Activated B cell treated with CpG ODN at 0.5 μM for 24 hours (primary cell): ENCODE measurements at regions not wholly inside any gene's neighbourhood (a gene's known extent, or its start where the extent isn't known, plus 50 kb on each side); places are given as distances from the start of the nearest gene placed in this dataset.

Experiments
- ATAC-seq: fragments of 200-7000 bp; cut with Tn5 transposase; one replicate; pipeline ENCODE4 v1.10.0; 2021; ENCODE audit warnings: low read depth, mild to moderate bottlenecking, moderate library complexity
- CTCF ChIA-PET: fragments of 350-600 bp; sonication (Branson Sonifier 250); formaldehyde crosslinking; loops from one replicate; lab custom pipeline; 2021; ENCODE audit warnings: antibody characterized with exemption; lab: Charles Lee
- POLR2A ChIA-PET: fragments of 350-600 bp; sonication (Branson Sonifier 250); formaldehyde crosslinking; loops from one replicate; lab custom pipeline; 2021; ENCODE audit warnings: antibody characterized with exemption; lab: Charles Lee
- DNase-seq: peaks from one replicate; pipeline ENCODE4 v3.0.0; 2022
- H3K27ac Mint-ChIP-seq: one replicate; pipeline ENCODE4 v1.8.0; 2020; ENCODE audit warnings: mixed read lengths
- H3K27me3 Mint-ChIP-seq: one replicate; pipeline ENCODE4 v1.8.0; 2021; ENCODE audit warnings: mixed read lengths
- H3K36me3 Mint-ChIP-seq: one replicate; pipeline ENCODE4 v1.8.0; 2021; ENCODE audit warnings: low read depth, mixed read lengths
- H3K4me1 Mint-ChIP-seq: one replicate; pipeline ENCODE4 v1.8.0; 2021; ENCODE audit warnings: mixed read lengths
- H3K4me3 Mint-ChIP-seq: one replicate; pipeline ENCODE4 v1.8.0; 2020; ENCODE audit warnings: mild to moderate bottlenecking, mixed read lengths
- H3K9me3 Mint-ChIP-seq: one replicate; pipeline ENCODE4 v1.8.0; 2020; ENCODE audit warnings: mixed read lengths
- intact Hi-C: fragments of 100-400 bp; cut with micrococcal nuclease; formaldehyde crosslinking; loops from one replicate; pipeline ENCODE4 v1.15.1; 2024
- TF ChIP-seq, protein P1 (sequence below): fragments of 200-600 bp; IDR thresholded peaks from one replicate; pipeline ENCODE4 v1.8.0; 2022; ENCODE audit warnings: antibody characterized with exemption, mild to moderate bottlenecking

DNA sequence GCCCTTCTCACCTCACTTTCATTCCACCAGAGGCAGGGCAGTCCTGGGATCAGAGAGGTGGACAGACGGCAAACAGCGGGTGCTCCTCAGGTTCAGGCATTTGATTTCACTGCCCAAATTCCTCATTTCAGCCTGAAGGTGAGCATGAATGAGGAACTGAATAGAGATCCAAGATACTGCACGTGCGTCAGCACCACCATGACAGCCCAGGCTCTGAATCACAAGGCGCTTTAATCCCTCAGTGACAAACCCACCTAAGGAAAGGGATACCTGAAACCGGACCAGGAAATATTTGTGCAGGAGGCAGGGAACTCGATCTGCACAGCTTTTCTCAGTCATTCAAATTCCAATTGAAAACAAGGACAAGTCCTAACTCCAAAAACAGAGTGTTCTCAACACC, 174.8 kb upstream of the HEY2 start:
- Mint-ChIP-seq H3K27me3 (peaks cover 8% of the 10 kb centered on the region), H3K4me1 (no peaks in the 10 kb centered on the region), H3K27ac (no peak overlapping the region), H3K4me3 (no peak overlapping the region), H3K9me3 (no peaks in the 10 kb centered on the region), H3K36me3 (no peaks in the 10 kb centered on the region)
- intact Hi-C loops, result no loop called here
- ATAC-seq (no peak), DNase-seq (no peak)
- TF ChIP-seq, protein P1, sequence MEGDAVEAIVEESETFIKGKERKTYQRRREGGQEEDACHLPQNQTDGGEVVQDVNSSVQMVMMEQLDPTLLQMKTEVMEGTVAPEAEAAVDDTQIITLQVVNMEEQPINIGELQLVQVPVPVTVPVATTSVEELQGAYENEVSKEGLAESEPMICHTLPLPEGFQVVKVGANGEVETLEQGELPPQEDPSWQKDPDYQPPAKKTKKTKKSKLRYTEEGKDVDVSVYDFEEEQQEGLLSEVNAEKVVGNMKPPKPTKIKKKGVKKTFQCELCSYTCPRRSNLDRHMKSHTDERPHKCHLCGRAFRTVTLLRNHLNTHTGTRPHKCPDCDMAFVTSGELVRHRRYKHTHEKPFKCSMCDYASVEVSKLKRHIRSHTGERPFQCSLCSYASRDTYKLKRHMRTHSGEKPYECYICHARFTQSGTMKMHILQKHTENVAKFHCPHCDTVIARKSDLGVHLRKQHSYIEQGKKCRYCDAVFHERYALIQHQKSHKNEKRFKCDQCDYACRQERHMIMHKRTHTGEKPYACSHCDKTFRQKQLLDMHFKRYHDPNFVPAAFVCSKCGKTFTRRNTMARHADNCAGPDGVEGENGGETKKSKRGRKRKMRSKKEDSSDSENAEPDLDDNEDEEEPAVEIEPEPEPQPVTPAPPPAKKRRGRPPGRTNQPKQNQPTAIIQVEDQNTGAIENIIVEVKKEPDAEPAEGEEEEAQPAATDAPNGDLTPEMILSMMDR, result no peak
- POLR2A ChIA-PET, result no interaction called here
- CTCF ChIA-PET, result no interaction called here

DNA sequence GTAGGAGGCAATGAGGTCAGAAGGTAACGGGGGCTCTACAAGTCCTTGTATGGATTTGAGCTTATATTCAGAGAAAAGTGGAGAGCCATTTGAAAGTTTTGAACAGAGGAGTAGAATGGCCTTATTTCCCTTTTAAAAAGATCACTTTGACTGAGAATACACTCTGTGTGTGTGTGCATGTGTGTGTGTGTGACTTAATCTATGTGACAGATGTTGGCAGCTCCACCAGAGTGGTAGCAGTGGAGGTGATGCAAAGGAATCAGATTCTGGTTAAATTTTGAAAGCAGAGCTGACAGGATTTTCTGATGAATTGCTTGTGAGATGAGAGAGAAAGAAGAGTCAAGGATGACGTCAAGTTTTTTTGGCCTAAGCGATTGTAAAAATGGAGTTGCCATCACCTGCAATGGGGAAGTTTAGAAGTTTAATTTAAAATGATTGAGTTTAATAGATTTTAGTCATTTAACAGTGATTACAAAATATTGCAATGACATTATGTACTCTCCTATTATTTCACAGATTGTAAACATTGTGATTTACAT, 172.2 kb upstream of the HEY2 start:
- H3K27me3 Mint-ChIP-seq, result peaks cover 8% of the 10 kb centered on the region
- ChIA-PET CTCF (no interaction called here), POLR2A (interaction anchor here (0.6 kb wide), 1 partner anchor 10 kb away, joined by 3 read pairs; no protein-coding TSS in a partner anchor)
- H3K9me3 Mint-ChIP-seq, result no peaks in the 10 kb centered on the region
- H3K4me3 Mint-ChIP-seq, result no peak overlapping the region
- intact Hi-C loops, result no loop called here
- ATAC-seq (no peak), DNase-seq (no peak)
- no peaks in the 10 kb centered on the region for H3K4me1 Mint-ChIP-seq
- no peak overlapping the region for H3K27ac Mint-ChIP-seq
- TF ChIP-seq, protein P1, result no peak
- no peaks in the 10 kb centered on the region for H3K36me3 Mint-ChIP-seq

DNA sequence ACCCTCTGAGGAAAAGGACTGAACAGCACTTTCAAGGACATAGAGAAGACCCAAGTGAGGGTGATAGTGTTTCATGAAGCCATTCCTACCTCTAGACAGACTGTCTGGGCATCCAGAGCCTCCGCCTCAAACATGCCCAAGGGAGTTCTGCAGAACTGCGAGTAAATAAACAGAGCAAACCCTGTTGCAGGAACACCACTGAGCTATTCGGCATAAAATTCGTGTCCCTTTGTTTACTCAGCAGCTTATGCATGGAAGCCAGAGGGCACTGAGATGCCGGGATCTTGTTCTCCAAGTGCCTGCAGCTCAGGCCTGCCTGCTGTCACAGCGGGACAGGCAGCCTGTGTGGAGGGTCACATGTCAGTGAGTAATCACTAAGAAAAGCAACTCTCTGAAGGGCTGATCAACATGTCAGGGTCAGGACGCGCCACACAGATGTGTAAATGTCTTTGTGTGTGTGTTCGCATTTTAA, 164.9 kb upstream of the HEY2 start:
- POLR2A ChIA-PET, result no interaction called here

DNA sequence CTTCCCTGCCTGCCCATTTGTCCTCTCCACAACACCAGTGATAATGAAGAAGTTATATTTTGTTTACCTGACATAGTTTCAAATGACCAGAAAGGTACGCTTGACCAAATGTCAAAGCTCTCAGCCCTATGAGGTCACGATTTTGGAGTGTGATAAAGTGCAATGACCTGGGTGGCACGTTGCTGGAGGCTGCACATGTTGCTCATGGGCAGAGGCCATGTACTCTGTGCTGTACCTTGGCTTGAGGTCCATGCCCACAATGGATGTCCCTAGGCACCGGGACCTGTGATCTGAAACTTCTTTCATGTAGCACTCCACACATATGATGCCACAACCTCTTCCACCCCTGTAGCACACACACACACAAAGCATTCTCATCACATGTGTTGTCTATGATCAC, 164.0 kb upstream of the HEY2 start:
- ATAC-seq, result no peak
- Mint-ChIP-seq H3K9me3 (no peaks in the 10 kb centered on the region), H3K4me3 (no peak overlapping the region), H3K27me3 (peaks cover 13% of the 10 kb centered on the region), H3K36me3 (no peaks in the 10 kb centered on the region), H3K27ac (no peak overlapping the region), H3K4me1 (no peaks in the 10 kb centered on the region)
- DNase-seq, result no peak
- ChIA-PET CTCF (no interaction called here), POLR2A (no interaction called here)
- intact Hi-C loops, result no loop called here
- TF ChIP-seq, protein P1, result no peak

More for the DNA sequence above, 164.9 kb upstream of the HEY2 start:
- Mint-ChIP-seq H3K36me3 (no peaks in the 10 kb centered on the region), H3K27me3 (peaks cover 11% of the 10 kb centered on the region), H3K27ac (no peak overlapping the region), H3K9me3 (no peaks in the 10 kb centered on the region), H3K4me3 (no peak overlapping the region), H3K4me1 (no peaks in the 10 kb centered on the region)
- no peak for DNase-seq
- TF ChIP-seq, protein P1, result no peak
- ATAC-seq, result no peak
- CTCF ChIA-PET, result no interaction called here
- intact Hi-C loops, result no loop called here

DNA sequence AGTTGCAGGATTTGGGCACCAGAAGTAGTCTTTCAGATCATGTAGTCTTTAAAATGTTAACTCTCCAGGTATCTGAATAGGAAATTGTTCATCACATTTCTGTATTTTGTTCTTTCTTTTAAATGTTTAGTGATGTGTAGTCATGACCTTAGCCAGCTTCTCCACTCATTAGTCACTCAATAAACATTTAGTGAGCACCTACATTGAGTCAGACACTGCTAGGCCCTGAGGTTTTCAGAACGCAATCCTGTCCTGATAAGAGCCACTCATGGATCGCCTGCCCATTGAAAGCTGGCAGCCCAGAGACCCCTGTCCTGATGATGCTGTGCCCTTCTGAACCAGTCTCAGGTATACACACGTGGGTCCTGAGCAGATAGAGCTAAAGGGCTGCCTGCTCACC, 163.4 kb upstream of the HEY2 start:
- ATAC-seq, result no peak
- Mint-ChIP-seq H3K4me1 (no peaks in the 10 kb centered on the region), H3K27me3 (peaks cover 13% of the 10 kb centered on the region), H3K4me3 (no peak overlapping the region), H3K27ac (no peak overlapping the region), H3K36me3 (no peaks in the 10 kb centered on the region), H3K9me3 (no peaks in the 10 kb centered on the region)
- DNase-seq, result no peak
- intact Hi-C loops, result no loop called here
- ChIA-PET CTCF (no interaction called here), POLR2A (no interaction called here)
- TF ChIP-seq, protein P1, result no peak
